A673 (cell line): ENCODE measurements at regions not wholly inside any gene's neighbourhood (a gene's known extent, or its start where the extent isn't known, plus 50 kb on each side); places are given as distances from the start of the nearest gene placed in this dataset.

Experiments
- BruUV-seq: library from RNA; stranded (reverse); fragments of 400-500 nt; replicated peaks from 2 replicates; lab custom pipeline; 2021; lab: Mats Ljungman, UMichigan
- CTCF ChIA-PET: fragments of 300-600 bp; sonication (Branson Sonifier 250); formaldehyde crosslinking; loops from one replicate; lab custom pipeline; 2022; ENCODE audit warnings: antibody characterized with exemption; lab: Charles Lee
- POLR2A ChIA-PET: fragments of 300-600 bp; sonication (Branson Sonifier 250); formaldehyde crosslinking; loops from one replicate; lab custom pipeline; 2022; ENCODE audit warnings: antibody characterized with exemption; ENCODE audit not compliant: low non-redundant PET; lab: Charles Lee
- DNase-seq: peaks from one replicate; pipeline ENCODE4 v3.0.0-alpha.2; 2015; ENCODE audit warnings: low spot score
- H3K27ac ChIP-seq: fragments of 200-600 bp; sonication (generic); 2 replicates; pipeline ENCODE4 v1.5.1; 2016; ENCODE audit warnings: mixed run types, low read depth, mild to moderate bottlenecking, mixed read lengths, antibody characterized with exemption, low read length; ENCODE audit not compliant: poor library complexity, severe bottlenecking
- H3K27me3 ChIP-seq: fragments of 200-600 bp; sonication (generic); replicated peaks from 2 replicates; pipeline ENCODE4 v1.6.1; 2017; ENCODE audit warnings: mixed run types, low read depth, mild to moderate bottlenecking, mixed read lengths, antibody characterized with exemption, low read length; ENCODE audit not compliant: insufficient read depth, poor library complexity
- H3K36me3 ChIP-seq: fragments of 200-600 bp; sonication (generic); 2 replicates; pipeline ENCODE4 v1.6.1; 2016; ENCODE audit warnings: mixed run types, mild to moderate bottlenecking, mixed read lengths, antibody characterized with exemption, low read length; ENCODE audit not compliant: insufficient read depth, poor library complexity, severe bottlenecking
- H3K4me1 ChIP-seq: fragments of 200-600 bp; sonication (generic); 2 replicates; pipeline ENCODE4 v1.6.1; 2017; ENCODE audit warnings: mixed run types, mild to moderate bottlenecking, mixed read lengths, antibody characterized with exemption, low read length; ENCODE audit not compliant: insufficient read depth, poor library complexity, severe bottlenecking
- H3K4me3 ChIP-seq: fragments of 200-600 bp; sonication (generic); 2 replicates; pipeline ENCODE4 v1.5.1; 2016; ENCODE audit warnings: low read depth, mixed run types, mild to moderate bottlenecking, mixed read lengths, low read length; ENCODE audit not compliant: poor library complexity, severe bottlenecking
- H3K9me3 ChIP-seq: fragments of 200-600 bp; sonication (generic); 2 replicates; pipeline ENCODE4 v1.6.1; 2016; ENCODE audit warnings: mixed run types, low read depth, mild to moderate bottlenecking, mixed read lengths, antibody characterized with exemption, low read length; ENCODE audit not compliant: poor library complexity, severe bottlenecking
- EZH2 ChIP-seq: fragments of 200-600 bp; sonication (generic); IDR thresholded peaks from 2 replicates; pipeline ENCODE4 v1.6.1; 2017; ENCODE audit warnings: borderline replicate concordance, low read depth, mild to moderate bottlenecking, mixed read lengths, antibody characterized with exemption, low read length; ENCODE audit not compliant: poor library complexity, severe bottlenecking
- intact Hi-C: fragments of 100-400 bp; cut with micrococcal nuclease; formaldehyde crosslinking; loops from one replicate; pipeline ENCODE4 v1.10.0; 2022; ENCODE audit not compliant: unreplicated experiment
- TF ChIP-seq, protein P1 (sequence below): fragments of 300-800, 200-600 bp; sonication (generic); conservative IDR thresholded peaks from 2 replicates; pipeline ENCODE4 v1.5.1; 2017; ENCODE audit warnings: low read depth, mild to moderate bottlenecking, antibody characterized with exemption, low read length, moderate library complexity, mixed read lengths

DNA sequence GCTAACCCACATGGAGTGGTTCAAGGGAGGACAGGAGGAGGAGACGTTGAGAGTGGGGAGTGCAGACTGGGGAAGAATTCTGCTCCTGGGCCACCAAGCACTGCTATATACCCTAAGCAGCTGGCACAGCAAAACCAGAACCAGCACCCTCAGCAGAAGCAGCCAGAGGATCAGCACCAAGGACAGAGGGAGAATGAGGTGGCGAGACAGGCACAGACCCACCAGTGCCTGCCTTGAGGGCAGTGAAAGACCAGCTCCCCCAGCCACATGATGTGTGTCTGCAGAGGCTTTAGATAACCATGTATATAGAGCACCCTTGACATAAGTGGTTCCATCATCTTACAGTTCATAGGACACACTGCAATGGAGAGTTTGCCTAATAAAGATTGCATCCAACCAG is 319.0 kb downstream of the GABRB3 start:
- BruUV-seq = no TSS peak
- no peaks in the 10 kb centered on the region for H3K4me1 ChIP-seq
- H3K27me3 ChIP-seq = no peaks in the 10 kb centered on the region
- no peak overlapping the region for H3K4me3 ChIP-seq
- peaks cover 75% of the 10 kb centered on the region for H3K9me3 ChIP-seq
- H3K27ac ChIP-seq = no peak overlapping the region
- DNase-seq = no peak
- no peak for TF ChIP-seq EZH2
- TF ChIP-seq, protein P1, sequence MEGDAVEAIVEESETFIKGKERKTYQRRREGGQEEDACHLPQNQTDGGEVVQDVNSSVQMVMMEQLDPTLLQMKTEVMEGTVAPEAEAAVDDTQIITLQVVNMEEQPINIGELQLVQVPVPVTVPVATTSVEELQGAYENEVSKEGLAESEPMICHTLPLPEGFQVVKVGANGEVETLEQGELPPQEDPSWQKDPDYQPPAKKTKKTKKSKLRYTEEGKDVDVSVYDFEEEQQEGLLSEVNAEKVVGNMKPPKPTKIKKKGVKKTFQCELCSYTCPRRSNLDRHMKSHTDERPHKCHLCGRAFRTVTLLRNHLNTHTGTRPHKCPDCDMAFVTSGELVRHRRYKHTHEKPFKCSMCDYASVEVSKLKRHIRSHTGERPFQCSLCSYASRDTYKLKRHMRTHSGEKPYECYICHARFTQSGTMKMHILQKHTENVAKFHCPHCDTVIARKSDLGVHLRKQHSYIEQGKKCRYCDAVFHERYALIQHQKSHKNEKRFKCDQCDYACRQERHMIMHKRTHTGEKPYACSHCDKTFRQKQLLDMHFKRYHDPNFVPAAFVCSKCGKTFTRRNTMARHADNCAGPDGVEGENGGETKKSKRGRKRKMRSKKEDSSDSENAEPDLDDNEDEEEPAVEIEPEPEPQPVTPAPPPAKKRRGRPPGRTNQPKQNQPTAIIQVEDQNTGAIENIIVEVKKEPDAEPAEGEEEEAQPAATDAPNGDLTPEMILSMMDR = no peak
- no peaks in the 10 kb centered on the region for H3K36me3 ChIP-seq
- intact Hi-C loops = no loop called here
- POLR2A ChIA-PET = no interaction called here
- CTCF ChIA-PET = no interaction called here

DNA sequence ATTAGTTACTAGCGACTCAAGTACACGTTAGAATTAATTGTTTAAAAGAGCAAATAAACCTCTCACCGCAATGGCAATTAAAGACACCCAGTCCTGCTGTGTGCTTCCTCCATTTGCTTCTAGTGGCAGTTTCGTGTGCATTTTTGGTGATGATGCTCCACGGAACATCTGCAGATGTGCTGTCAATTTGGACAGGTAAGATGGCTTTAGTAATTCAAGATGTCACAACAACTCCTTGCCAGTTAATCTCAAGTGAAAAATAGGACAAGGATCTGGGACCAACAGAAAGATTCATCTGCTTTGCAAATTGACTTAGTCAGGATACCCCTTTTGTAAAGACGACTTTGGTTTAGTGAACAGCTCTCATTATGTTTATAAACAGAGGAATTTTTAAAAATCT is 320.9 kb downstream of the GABRB3 start:
- POLR2A ChIA-PET = interaction anchor here (0.6 kb wide), 1 partner anchor 705 kb away, joined by 3 read pairs; no protein-coding TSS in a partner anchor

DNA sequence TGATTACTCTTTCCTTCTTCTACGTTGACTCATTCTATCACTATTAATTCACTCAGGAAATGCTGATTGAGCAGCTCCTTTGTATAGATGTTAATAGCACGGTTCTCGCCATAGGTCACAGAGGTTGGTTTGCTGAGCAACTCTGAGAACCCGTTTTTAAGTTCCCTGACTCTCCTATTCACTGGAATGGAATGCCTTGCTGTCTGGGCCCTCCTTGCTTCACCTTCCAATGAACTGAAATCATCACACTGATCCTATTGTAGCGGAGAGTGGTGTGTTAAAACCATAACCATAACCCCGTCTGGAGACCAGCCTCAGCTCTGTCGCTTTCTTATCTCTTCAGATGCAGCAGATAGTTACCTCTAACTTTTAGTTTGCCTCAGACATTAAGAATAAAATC is 323.6 kb downstream of the GABRB3 start:
- H3K27ac ChIP-seq = no peak overlapping the region
- no peaks in the 10 kb centered on the region for H3K36me3 ChIP-seq
- ChIA-PET POLR2A (no interaction called here), CTCF (no interaction called here)
- intact Hi-C loops = no loop called here
- H3K4me1 ChIP-seq = no peaks in the 10 kb centered on the region
- peaks cover 60% of the 10 kb centered on the region for H3K9me3 ChIP-seq
- no peak overlapping the region for H3K4me3 ChIP-seq
- no peaks in the 10 kb centered on the region for H3K27me3 ChIP-seq
- no peak for DNase-seq
- TF ChIP-seq, protein P1 = no peak
- TF ChIP-seq EZH2 = no peak
- no TSS peak for BruUV-seq

More for the DNA sequence above, 320.9 kb downstream of the GABRB3 start:
- intact Hi-C loops = no loop called here
- no peaks in the 10 kb centered on the region for H3K4me1 ChIP-seq
- no TSS peak for BruUV-seq
- peaks cover 60% of the 10 kb centered on the region for H3K9me3 ChIP-seq
- no peaks in the 10 kb centered on the region for H3K27me3 ChIP-seq
- no peak overlapping the region for H3K4me3 ChIP-seq
- TF ChIP-seq, protein P1 = no peak
- TF ChIP-seq EZH2 = no peak
- no peak overlapping the region for H3K27ac ChIP-seq
- DNase-seq = no peak
- CTCF ChIA-PET = no interaction called here
- no peaks in the 10 kb centered on the region for H3K36me3 ChIP-seq
